CD4-positive, alpha-beta T cell (primary cell): ENCODE measurements at regions not wholly inside any gene's neighbourhood (a gene's known extent, or its start where the extent isn't known, plus 50 kb on each side); places are given as distances from the start of the nearest gene placed in this dataset.

ENCODE experiments used
- ATAC-seq: fragments of 200-7000 bp; cut with Tn5 transposase; one replicate; pipeline ENCODE4 v1.10.0; 2022; ENCODE audit warnings: mild to moderate bottlenecking; ENCODE audit not compliant: poor library complexity
- CTCF ChIA-PET: fragments of 350-600 bp; sonication (Branson Sonifier 250); formaldehyde crosslinking; loops from one replicate; lab custom pipeline; 2021; ENCODE audit warnings: antibody characterized with exemption, inconsistent platforms; lab: Charles Lee
- POLR2A ChIA-PET: fragments of 350-600 bp; sonication (Branson Sonifier 250); formaldehyde crosslinking; loops from one replicate; lab custom pipeline; 2021; ENCODE audit warnings: antibody characterized with exemption, inconsistent platforms; lab: Charles Lee
- DNase-seq, 14 experiments: peaks; one replicate each; pipeline ENCODE4 v3.0.0-alpha.2; 2013 to 2020; ENCODE audit warnings: mixed read lengths in 2 of 14
- H3K27ac ChIP-seq, 2 donors: one replicate each; pipeline versions ENCODE4 v1.5.1 to v1.7.0; 2013; ENCODE audit warnings: low read length in 2 of 2, low read depth in 1 of 2, mild to moderate bottlenecking in 1 of 2
- H3K27me3 ChIP-seq, 2 experiments: 1 replicate in 1 of 2; 2 replicates in 1 of 2; pipeline versions ENCODE4 v1.6.1 to v1.7.0; 2013; ENCODE audit warnings: low read length in 2 of 2, control low read depth in 1 of 2, mild to moderate bottlenecking in 1 of 2, moderate library complexity in 1 of 2; ENCODE audit not compliant: insufficient read depth in 2 of 2, control insufficient read depth in 1 of 2
- H3K36me3 ChIP-seq: one replicate; pipeline ENCODE4 v1.6.1; 2013; ENCODE audit warnings: low read length, control low read depth; ENCODE audit not compliant: insufficient read depth
- H3K4me1 ChIP-seq: one replicate; pipeline ENCODE4 v1.6.1; 2013; ENCODE audit warnings: low read length, control low read depth; ENCODE audit not compliant: insufficient read depth
- H3K4me3 ChIP-seq: one replicate; pipeline ENCODE4 v1.5.1; 2013; ENCODE audit warnings: mild to moderate bottlenecking, low read length, moderate library complexity
- H3K9me3 ChIP-seq, 2 experiments: 1 replicate in 1 of 2; 2 replicates in 1 of 2; pipeline versions ENCODE4 v1.6.1 to v1.7.0; 2013; ENCODE audit warnings: low read length in 2 of 2, mild to moderate bottlenecking in 2 of 2, control low read depth in 1 of 2, moderate library complexity in 1 of 2; ENCODE audit not compliant: control insufficient read depth in 1 of 2, insufficient read depth in 1 of 2
- H3K27ac Mint-ChIP-seq: one replicate; pipeline ENCODE4 v1.8.0; 2020; ENCODE audit warnings: mixed read lengths
- H3K27me3 Mint-ChIP-seq: one replicate; pipeline ENCODE4 v1.8.0; 2021; ENCODE audit warnings: mixed read lengths
- H3K36me3 Mint-ChIP-seq: one replicate; pipeline ENCODE4 v1.8.0; 2021; ENCODE audit warnings: low read depth, mixed read lengths
- H3K4me1 Mint-ChIP-seq: one replicate; pipeline ENCODE4 v1.8.0; 2021; ENCODE audit warnings: low read depth, mixed read lengths
- H3K4me3 Mint-ChIP-seq: one replicate; pipeline ENCODE4 v1.8.0; 2020; ENCODE audit warnings: mild to moderate bottlenecking, mixed read lengths
- H3K9me3 Mint-ChIP-seq: one replicate; pipeline ENCODE4 v1.8.0; 2020; ENCODE audit warnings: mixed read lengths
- intact Hi-C, 2 experiments: fragments of 100-400 bp; cut with DNase I in 1 of 2; cut with micrococcal nuclease in 1 of 2; formaldehyde crosslinking; loops; one replicate each; pipeline versions ENCODE4 v1.15.1 to v1.9.0; 2023 to 2025; cut with DNase I, micrococcal nuclease
- TF ChIP-seq, protein P1 (sequence below): fragments of 200-600 bp; IDR thresholded peaks from one replicate; pipeline ENCODE4 v1.8.0; 2022; ENCODE audit warnings: antibody characterized with exemption, mild to moderate bottlenecking

- Mint-ChIP-seq H3K4me3 (no peak overlapping the region), H3K27ac (no peak overlapping the region), H3K4me1 (no peaks in the 10 kb centered on the region), H3K36me3 (no peaks in the 10 kb centered on the region), H3K9me3 (peaks cover 4% of the 10 kb centered on the region), H3K27me3 (no peaks in the 10 kb centered on the region)
- H3K27me3 ChIP-seq, result no peaks in the 10 kb centered on the region
- intact Hi-C loops, result no loop called here
- H3K27ac ChIP-seq, result no peak overlapping the region
- TF ChIP-seq, protein P1, sequence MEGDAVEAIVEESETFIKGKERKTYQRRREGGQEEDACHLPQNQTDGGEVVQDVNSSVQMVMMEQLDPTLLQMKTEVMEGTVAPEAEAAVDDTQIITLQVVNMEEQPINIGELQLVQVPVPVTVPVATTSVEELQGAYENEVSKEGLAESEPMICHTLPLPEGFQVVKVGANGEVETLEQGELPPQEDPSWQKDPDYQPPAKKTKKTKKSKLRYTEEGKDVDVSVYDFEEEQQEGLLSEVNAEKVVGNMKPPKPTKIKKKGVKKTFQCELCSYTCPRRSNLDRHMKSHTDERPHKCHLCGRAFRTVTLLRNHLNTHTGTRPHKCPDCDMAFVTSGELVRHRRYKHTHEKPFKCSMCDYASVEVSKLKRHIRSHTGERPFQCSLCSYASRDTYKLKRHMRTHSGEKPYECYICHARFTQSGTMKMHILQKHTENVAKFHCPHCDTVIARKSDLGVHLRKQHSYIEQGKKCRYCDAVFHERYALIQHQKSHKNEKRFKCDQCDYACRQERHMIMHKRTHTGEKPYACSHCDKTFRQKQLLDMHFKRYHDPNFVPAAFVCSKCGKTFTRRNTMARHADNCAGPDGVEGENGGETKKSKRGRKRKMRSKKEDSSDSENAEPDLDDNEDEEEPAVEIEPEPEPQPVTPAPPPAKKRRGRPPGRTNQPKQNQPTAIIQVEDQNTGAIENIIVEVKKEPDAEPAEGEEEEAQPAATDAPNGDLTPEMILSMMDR, result no peak
- no peak for DNase-seq
- POLR2A ChIA-PET, result no interaction called here
- H3K9me3 ChIP-seq, result peaks cover 0 to 5% of the 10 kb centered on the region in 2 experiments
- CTCF ChIA-PET, result no interaction called here
- ATAC-seq, result no peak
- no peak overlapping the region for H3K4me3 ChIP-seq
- no peaks in the 10 kb centered on the region for H3K4me1 ChIP-seq
- no peaks in the 10 kb centered on the region for H3K36me3 ChIP-seq
Measured at GRCh38 chr6:4426968-4427367, 291.6 kb upstream of the ECI2 start.

DNA sequence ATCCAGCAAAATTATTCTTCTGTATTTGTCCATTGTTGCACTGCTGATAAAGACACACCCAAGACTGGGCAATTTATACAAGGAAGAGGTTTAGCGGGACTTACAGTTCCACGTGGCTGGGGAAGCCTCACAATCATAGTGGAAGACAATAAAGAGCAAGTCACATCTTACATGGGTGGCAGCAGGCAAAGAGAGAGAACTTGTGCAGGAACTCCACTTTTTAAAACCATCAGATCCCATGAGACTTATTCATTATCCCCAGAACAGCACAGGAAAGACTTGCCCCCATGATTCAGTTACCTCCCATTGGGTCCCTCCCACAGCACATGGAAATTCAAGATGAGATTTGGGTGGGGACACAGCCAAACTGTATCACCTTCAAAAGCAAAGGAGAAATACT lies 286.5 kb upstream of the ECI2 start:
- peaks cover 2% of the 10 kb centered on the region for H3K9me3 Mint-ChIP-seq
- TF ChIP-seq, protein P1, result no peak
- Histone ChIP-seq H3K27me3 (no peaks in the 10 kb centered on the region), H3K27ac (no peak overlapping the region), H3K36me3 (no peaks in the 10 kb centered on the region), H3K9me3 (peaks cover 0 to 5% of the 10 kb centered on the region in 2 experiments), H3K4me1 (no peaks in the 10 kb centered on the region), H3K4me3 (no peak overlapping the region)
- POLR2A ChIA-PET, result no interaction called here
- ATAC-seq, result no peak
- intact Hi-C loops, result no loop called here
- H3K4me1 Mint-ChIP-seq, result no peaks in the 10 kb centered on the region
- H3K27me3 Mint-ChIP-seq, result peaks cover 8% of the 10 kb centered on the region
- H3K27ac Mint-ChIP-seq, result no peak overlapping the region
- no peak overlapping the region for H3K4me3 Mint-ChIP-seq
- no peaks in the 10 kb centered on the region for H3K36me3 Mint-ChIP-seq
- DNase-seq, result no peak
- CTCF ChIA-PET, result no interaction called here

GRCh38 chr6:4420160-4420865 lies 284.9 kb upstream of the ECI2 start:
- TF ChIP-seq, protein P1, result no peak
- Histone ChIP-seq H3K36me3 (no peaks in the 10 kb centered on the region), H3K9me3 (peaks cover 0 to 5% of the 10 kb centered on the region in 2 experiments), H3K27me3 (no peaks in the 10 kb centered on the region), H3K4me1 (no peaks in the 10 kb centered on the region), H3K27ac (no peak overlapping the region), H3K4me3 (no peak overlapping the region)
- ChIA-PET POLR2A (no interaction called here), CTCF (interaction anchor here (1.3 kb wide), 1 partner anchor 9 kb away, joined by 3 read pairs; no protein-coding TSS in a partner anchor)
- ATAC-seq (no peak), DNase-seq (no peak)
- peaks cover 12% of the 10 kb centered on the region for H3K27me3 Mint-ChIP-seq
- H3K9me3 Mint-ChIP-seq, result peaks cover 2% of the 10 kb centered on the region
- H3K4me1 Mint-ChIP-seq, result no peaks in the 10 kb centered on the region
- intact Hi-C loops, result no loop called here
- H3K4me3 Mint-ChIP-seq, result no peak overlapping the region
- no peaks in the 10 kb centered on the region for H3K36me3 Mint-ChIP-seq
- H3K27ac Mint-ChIP-seq, result no peak overlapping the region
